Prostate gland (tissue), 2 donors: ENCODE measurements at regions not wholly inside any gene's neighbourhood (a gene's known extent, or its start where the extent isn't known, plus 50 kb on each side); places are given as distances from the start of the nearest gene placed in this dataset.

Experiments used
- DNase-seq: peaks from one replicate; pipeline ENCODE4 v3.0.0-alpha.2; 2019; ENCODE audit warnings: low spot score
- H3K27ac ChIP-seq, 2 donors: fragments of 200-600 bp; sonication (generic); 2 replicates each; pipeline ENCODE4 v1.5.1; 2017 to 2019
- H3K27me3 ChIP-seq: fragments of 200-600 bp; sonication (generic); replicated peaks from 2 replicates; pipeline ENCODE4 v1.5.1; 2019; ENCODE audit not compliant: insufficient read depth
- H3K36me3 ChIP-seq, 2 donors: fragments of 200-600 bp; sonication (generic); 1 replicate in 1 of 2; 2 replicates in 1 of 2; pipeline versions ENCODE4 v1.5.1 to v1.8.1; 2017 to 2019
- H3K4me1 ChIP-seq: fragments of 200-600 bp; sonication (generic); replicated peaks from 2 replicates; pipeline ENCODE4 v1.5.1; 2019
- H3K4me3 ChIP-seq, 2 donors: fragments of 200-600 bp; sonication (generic); 2 replicates each; pipeline ENCODE4 v1.5.1; 2017 to 2019
- H3K9me3 ChIP-seq: fragments of 200-600 bp; sonication (generic); 2 replicates; pipeline ENCODE4 v1.5.1; 2017
- CTCF ChIP-seq, 4 experiments: fragments of 200-600 bp in 2 of 4; fragments of 450-650 bp in 2 of 4; sonication (generic) in 2 of 4; IDR thresholded peaks; 1 replicate in 3 of 4; 2 replicates in 1 of 4; pipeline ENCODE4 v1.5.1; 2016 to 2019; ENCODE audit warnings: antibody characterized with exemption in 4 of 4, mild to moderate bottlenecking in 2 of 4, moderate library complexity in 2 of 4
- POLR2A ChIP-seq: fragments of 450-650 bp; IDR thresholded peaks from one replicate; pipeline ENCODE4 v1.6.1; 2016; ENCODE audit warnings: antibody characterized with exemption, mild to moderate bottlenecking
- POLR2AphosphoS5 ChIP-seq: sonication (generic); formaldehyde crosslinking; IDR thresholded peaks from one replicate; pipeline ENCODE4 v1.6.1; 2017; ENCODE audit warnings: antibody characterized with exemption
- WGBS: methylation state at CpG from one replicate; pipeline ENCODE4 v1.1.5; 2018; 5-methylcytosine and 5-hydroxymethylcytosine counted together
- intact Hi-C: fragments of 100-400 bp; cut with DNase I; formaldehyde crosslinking; loops from one replicate; pipeline ENCODE4 v1.14.2; 2022

- Histone ChIP-seq H3K4me1 (no peaks in the 10 kb centered on the region), H3K27me3 (no peaks in the 10 kb centered on the region), H3K9me3 (no peaks in the 10 kb centered on the region), H3K27ac (peak overlapping the region in 1 of 2 donors; percentile 32), H3K4me3 (no peak overlapping the region), H3K36me3 (no peaks in the 10 kb centered on the region)
- DNase-seq = no peak
- TF ChIP-seq POLR2A (no peak), POLR2AphosphoS5 (no peak), CTCF (IDR thresholded peaks at IDR 0.05) (no peak)
- WGBS = 79% methylated on average over 4 of the region's 4 CpGs
- intact Hi-C loops = no loop called here
These were observed 130.0 kb downstream of the TES start for GRCh38 chr7:116340201-116340847.

- Histone ChIP-seq H3K4me3 (no peak overlapping the region), H3K36me3 (no peaks in the 10 kb centered on the region), H3K9me3 (no peaks in the 10 kb centered on the region), H3K27me3 (no peaks in the 10 kb centered on the region), H3K4me1 (no peaks in the 10 kb centered on the region), H3K27ac (no peak overlapping the region)
- intact Hi-C loops = no loop called here
- no peak for DNase-seq
- WGBS = 79% methylated on average over 9 of the region's 9 CpGs
- TF ChIP-seq POLR2AphosphoS5 = no peak
- no peak for TF ChIP-seq POLR2A
- TF ChIP-seq CTCF (IDR thresholded peaks at IDR 0.05) = no peak
These were observed 130.9 kb downstream of the TES start for GRCh38 chr7:116340943-116341907.

- Histone ChIP-seq H3K27ac (no peak overlapping the region), H3K27me3 (no peaks in the 10 kb centered on the region), H3K4me1 (no peaks in the 10 kb centered on the region), H3K36me3 (no peaks in the 10 kb centered on the region), H3K4me3 (no peak overlapping the region), H3K9me3 (no peaks in the 10 kb centered on the region)
- TF ChIP-seq POLR2A (no peak), CTCF (IDR thresholded peaks at IDR 0.05) (no peak), POLR2AphosphoS5 (no peak)
- intact Hi-C loops = no loop called here
- no peak for DNase-seq
These were observed 131.8 kb downstream of the TES start for GRCh38 chr7:116342125-116342524.

GRCh38 chr7:116347151-116347832 lies 137.0 kb downstream of the TES start:
- Histone ChIP-seq H3K36me3 (no peaks in the 10 kb centered on the region), H3K4me3 (no peak overlapping the region), H3K9me3 (no peaks in the 10 kb centered on the region), H3K27ac (no peak overlapping the region), H3K27me3 (no peaks in the 10 kb centered on the region), H3K4me1 (no peaks in the 10 kb centered on the region)
- WGBS = 96% methylated on average over 3 of the region's 3 CpGs
- TF ChIP-seq POLR2A = no peak
- TF ChIP-seq POLR2AphosphoS5 = no peak
- no peak for TF ChIP-seq CTCF (IDR thresholded peaks at IDR 0.05)
- no peak for DNase-seq
- intact Hi-C loops = no loop called here
